ENCODE measurements at regions not wholly inside any gene's neighbourhood (a gene's known extent, or its start where the extent isn't known, plus 50 kb on each side); places are given as distances from the start of the nearest gene placed in this dataset.

GRCh38 chr10:8229153-8229552, 174.7 kb downstream of the GATA3 start:
- no peak for DNase-seq (ENCODE audit: low read depth)

- no peak for DNase-seq (ENCODE audit: low read depth)
These were observed 176.4 kb downstream of the GATA3 start for GRCh38 chr10:8230902-8231301.

DNA sequence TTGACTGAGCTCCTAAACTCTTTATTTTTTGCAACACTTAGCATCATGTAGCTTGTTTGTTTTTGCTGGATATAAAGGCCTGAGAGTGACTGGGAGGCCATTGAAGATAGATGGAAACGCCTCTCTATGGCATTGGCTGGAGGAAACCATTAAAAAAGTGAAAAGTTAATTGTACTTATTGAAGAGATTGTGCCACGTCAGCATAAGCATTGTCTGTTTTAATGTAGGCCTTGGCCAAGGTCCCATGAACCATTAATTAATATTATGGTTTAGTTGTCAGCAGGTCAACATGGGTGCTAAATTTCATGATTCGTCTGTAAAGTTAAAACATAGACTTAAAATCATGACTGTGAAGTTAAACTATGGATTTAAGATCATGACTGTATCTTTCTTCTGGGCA, 178.6 kb downstream of the GATA3 start:
- DNase-seq (ENCODE audit: low read depth) = no peak

GRCh38 chr10:8233832-8234259, 179.4 kb downstream of the GATA3 start:
- DNase-seq (ENCODE audit: low read depth) = no peak

DNA sequence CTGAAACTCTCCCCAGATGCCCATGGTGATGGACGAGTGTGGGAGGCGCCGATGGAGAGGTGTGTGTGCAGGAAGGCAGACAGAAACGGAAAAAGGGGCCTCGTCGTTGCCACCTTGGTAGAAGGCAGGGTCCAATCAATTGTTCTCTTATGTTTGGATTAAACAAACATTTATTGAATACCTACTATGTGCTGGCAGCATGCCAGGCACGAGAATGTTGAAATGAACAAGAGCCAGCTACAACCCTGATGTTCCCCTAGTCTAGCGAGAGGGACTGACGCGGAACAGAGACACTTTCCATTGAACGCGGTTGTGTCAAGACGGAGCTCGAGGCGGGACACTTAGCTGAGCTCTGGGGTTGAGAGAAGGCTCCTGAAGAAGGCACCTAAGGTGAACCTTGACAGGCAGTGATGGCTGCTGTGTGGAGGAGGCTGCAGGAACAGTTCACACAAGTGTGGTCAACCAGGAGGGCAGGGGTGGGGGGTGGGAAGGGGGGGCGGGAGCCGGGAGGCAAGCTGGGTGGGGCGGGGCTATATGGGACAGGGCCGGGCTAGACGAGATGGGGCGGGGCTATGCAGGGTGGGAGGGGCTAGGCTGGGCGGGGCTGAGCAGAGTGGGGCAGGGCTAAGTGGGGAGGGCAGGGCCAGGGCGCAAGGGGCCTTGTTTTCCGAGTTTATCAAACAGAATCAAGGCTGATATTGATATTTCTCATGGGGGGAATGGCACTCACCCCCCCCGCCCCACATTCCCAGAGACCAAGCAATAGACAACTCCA, 181.0 kb downstream of the GATA3 start:
- DNase-seq (ENCODE audit: low read depth) = no peak

- no peak for DNase-seq (ENCODE audit: low read depth)
These were observed 184.5 kb downstream of the GATA3 start for GRCh38 chr10:8238986-8239385.

DNA sequence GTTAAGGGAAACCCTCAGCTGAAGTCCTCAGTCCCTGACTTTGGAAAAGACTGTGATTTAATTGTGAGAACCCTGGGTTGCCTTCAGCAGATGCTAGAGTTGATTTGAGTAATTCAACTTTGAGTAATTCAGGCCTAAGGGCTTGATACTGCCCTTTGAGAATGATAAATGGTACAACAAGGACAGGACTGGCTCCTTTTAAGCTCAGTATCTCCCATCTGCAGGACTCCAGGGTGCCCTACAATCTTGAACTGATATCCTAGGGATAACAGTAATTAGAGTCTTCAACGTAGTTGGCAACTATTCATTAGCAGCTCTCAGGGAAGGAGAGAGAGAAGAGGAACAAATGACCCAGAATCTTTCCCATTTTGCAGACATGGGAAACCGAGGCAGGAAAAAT, 186.4 kb downstream of the GATA3 start:
- DNase-seq (ENCODE audit: low read depth) = no peak

DNA sequence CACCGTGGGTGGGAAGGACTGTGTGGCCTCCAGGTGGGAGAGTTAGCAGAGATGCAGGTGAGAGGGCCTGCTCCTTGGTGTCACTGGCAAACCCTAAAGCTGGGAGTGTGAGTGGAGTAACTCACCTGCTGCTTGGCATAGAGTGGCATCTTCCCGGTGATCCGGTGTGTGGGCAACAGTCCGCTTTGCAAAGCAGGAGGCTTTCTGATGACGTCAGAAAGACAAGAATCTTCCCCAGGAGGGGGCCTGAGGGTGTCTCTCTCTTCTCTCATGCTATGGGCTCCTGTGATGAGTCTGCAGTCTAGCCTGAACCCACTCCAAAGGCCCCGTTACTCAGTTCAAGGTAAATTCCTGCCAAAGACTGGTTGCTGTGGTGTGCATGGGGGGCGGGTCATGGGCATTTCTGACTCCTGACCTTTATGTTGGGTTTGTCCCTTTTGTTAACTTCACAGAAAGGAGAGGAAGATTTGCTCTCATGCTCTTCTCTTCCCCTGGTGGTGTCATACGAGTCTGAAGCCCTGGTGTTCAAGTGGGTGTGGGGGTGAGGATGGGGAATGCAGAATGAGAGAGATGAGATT, 187.9 kb downstream of the GATA3 start:
- DNase-seq (ENCODE audit: low read depth) = peak; percentile 21

DNA sequence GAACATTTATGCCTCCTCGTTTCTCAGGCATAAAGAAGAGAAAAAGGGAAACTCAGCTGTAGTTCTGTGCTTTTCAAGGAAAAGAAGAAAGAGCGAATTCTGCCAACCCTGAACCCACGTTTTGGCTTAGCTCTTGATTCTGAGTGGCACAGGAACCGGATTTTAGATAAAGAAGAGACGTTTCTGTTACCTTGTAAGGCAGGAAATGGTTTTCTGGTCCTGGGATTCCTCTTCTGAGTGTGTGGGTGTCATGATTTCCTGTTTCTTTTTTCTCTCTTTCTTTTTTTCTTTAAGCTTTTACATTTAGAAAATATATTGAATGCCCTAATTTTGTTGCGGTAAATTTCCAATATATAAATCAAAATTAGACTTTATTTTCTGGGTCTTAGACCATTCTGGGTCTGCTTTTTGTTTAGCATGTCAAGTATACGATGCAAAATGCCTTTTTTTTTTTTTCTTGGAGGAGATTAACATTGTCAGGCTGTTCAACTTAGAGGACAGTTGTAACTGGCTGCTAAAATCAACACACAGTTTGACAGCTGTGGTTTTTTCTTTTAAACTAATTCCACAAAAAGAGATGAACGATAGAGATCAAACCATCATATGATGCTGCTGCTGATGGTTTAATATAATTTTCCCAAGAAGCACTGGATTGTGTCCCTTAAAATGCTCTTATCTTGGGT, 190.8 kb downstream of the GATA3 start:
- DNase-seq (ENCODE audit: low read depth) = no peak

DNA sequence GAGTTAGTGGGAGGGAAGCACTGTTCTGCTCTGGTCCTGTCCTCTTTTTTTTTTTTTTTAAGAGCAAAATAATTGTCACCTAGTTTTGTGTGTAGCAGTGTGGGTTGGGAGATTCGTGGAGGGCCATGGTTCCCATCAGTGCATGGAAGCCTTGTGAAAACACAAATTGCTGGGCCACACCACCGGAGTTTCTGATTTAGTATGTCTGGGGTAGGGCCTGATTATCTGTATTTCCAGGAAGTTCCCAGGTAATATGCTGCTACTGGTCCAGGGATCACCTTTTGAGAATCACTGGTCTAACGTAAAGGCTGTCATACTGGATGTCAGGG, 191.3 kb downstream of the GATA3 start:
- no peak for DNase-seq (ENCODE audit: low read depth)

DNA sequence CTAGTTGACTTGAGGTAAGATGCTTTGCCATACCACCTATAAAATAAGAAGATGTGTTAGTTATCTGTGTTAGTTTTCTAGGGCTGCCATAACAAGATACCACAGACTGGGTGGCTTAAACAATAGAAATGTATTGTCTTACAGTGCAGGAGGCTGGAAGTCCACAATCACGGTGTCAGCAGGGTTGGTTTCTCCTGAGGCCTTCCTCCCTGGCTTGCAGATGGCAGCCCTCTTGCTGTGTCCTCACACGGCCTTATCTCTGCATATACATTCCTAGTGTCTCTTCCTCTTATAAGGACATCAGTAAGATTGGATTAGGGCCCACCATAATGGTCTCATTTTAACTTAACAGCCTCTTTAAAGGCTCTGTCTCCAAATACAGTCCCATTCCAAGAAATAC, 192.1 kb downstream of the GATA3 start:
- DNase-seq (ENCODE audit: low read depth) = no peak

GRCh38 chr10:8247191-8247590, 192.7 kb downstream of the GATA3 start:
- no peak for DNase-seq (ENCODE audit: low read depth)

DNA sequence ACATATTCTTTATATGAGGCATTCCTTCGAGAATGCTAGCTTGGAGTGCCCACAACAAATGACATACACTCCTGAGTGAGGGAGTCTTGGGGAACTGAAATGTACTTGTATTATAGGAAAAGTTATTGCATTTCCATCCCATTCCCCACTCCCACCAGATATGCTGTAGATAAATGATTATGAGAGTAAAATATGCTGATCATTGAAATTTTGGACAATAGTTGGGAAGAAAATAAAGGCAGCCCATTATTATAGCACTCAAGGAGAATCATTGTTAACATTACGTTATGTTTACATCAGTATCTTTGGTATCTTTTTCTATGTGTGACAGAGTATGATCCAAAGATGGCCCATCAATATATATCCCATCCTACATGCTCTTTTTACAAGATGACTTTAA, 194.4 kb downstream of the GATA3 start:
- DNase-seq (ENCODE audit: low read depth) = no peak

- no peak for DNase-seq (ENCODE audit: low read depth)
These were observed 199.9 kb downstream of the GATA3 start for GRCh38 chr10:8254350-8254749.

GRCh38 chr10:8255301-8255700, 200.8 kb downstream of the GATA3 start:
- DNase-seq (ENCODE audit: low read depth) = no peak

- no peak for DNase-seq (ENCODE audit: low read depth)
These were observed 206.2 kb downstream of the GATA3 start for GRCh38 chr10:8260645-8261044.

DNA sequence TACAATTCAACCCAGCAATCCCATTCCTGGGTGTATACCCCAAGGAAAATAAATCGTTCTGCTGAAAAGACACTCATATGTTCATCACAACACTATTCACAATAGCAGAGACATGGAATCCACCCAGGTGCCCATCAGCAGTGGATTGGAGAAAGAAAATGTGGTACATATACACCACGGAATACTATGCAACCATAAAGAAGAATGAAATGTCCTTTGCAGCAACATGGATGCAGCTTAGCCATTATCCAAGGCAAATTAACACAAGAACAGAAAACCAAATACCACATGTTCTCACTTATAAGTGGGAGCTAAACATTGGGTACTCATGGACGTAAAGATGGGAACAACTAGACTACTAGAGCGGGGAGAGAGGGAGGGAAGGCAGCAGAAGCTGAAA, 207.8 kb downstream of the GATA3 start:
- no peak for DNase-seq (ENCODE audit: low read depth)

DNA sequence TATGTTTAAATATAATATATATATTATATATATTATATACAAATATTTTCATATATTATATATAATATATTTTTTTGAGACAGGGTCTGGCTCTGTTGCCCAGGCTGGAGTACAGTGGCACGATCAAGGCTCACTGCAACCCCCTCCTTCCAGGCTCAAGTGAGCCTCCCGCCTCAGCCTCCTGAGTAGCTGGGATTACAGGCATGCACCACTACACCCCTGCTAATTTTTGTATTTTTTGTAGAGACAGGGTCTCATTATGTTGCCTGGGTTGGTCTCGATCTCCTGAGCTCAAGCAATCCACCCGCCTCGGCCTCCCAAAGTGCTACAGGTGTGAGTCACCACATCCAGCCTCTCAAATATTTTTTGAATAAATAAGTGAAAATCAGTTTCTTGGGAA, 215.5 kb downstream of the GATA3 start:
- no peak for DNase-seq (ENCODE audit: low read depth)

- DNase-seq (ENCODE audit: low read depth) = no peak
These were observed 218.4 kb downstream of the GATA3 start for GRCh38 chr10:8272794-8273425.

GRCh38 chr10:8273749-8274148, 219.3 kb downstream of the GATA3 start:
- no peak for DNase-seq (ENCODE audit: low read depth)

DNA sequence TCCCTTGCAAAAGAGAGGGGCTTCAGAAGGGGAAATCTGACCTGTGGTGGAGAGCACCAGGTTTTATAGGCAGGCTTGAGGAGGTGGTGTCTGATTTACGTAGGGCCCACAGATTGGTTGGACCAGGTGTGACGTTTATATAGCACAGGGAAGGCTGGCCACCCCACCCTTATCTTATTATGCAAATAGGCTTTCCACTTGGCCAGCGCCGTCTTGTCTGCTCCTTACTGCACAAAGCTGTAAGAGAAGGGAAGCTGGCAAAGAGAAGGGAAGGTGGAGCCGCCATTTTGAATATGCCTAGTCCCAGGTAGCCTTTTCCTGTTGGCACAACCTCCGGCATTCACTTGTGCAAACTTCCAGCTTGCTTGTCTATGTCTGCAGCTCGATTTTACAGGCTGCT, 221.4 kb downstream of the GATA3 start:
- DNase-seq (ENCODE audit: low read depth) = no peak

GRCh38 chr10:8278099-8278498, 223.6 kb downstream of the GATA3 start:
- DNase-seq (ENCODE audit: low read depth) = no peak

DNA sequence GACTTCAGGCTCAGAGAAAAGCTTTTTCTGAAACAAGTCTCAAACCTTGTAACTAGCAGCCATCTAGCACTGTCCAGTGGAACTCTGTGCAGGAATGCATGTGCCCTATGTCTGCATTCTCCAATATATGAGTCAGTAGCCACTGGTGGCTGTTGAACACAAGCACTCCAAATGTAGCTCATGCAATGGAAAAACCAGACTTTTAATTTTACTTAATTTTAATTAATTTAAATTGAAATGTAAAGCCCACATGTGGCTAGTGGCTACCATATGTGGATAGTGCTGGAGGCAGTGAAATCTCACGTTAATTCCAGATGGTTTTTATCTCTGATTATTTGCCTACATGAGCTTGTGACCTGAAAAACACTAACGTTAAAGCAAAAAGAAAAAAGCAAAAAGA, 225.1 kb downstream of the GATA3 start:
- no peak for DNase-seq (ENCODE audit: low read depth)
